ENCODE measurements at regions not wholly inside any gene's neighbourhood (a gene's known extent, or its start where the extent isn't known, plus 50 kb on each side); places are given as distances from the start of the nearest gene placed in this dataset.

GRCh38 chr7:73918926-73919693 lies 58.2 kb downstream of the TMEM270 start:
- no peak overlapping the region for H3K27ac ChIP-seq (ENCODE audit: low read depth in 1 of 2, low read length in 1 of 2)
- no peak for TF ChIP-seq CTCF (IDR thresholded peaks at IDR 0.05; ENCODE audit: control extremely low read depth, extremely low read depth)
- H3K9me3 ChIP-seq (ENCODE audit: control insufficient read depth in 4 of 4, insufficient read depth in 3 of 4, low read length in 3 of 4) = no peaks in the 10 kb centered on the region
- H3K4me1 ChIP-seq (ENCODE audit: control insufficient read depth in 5 of 5, insufficient read depth in 5 of 5, low read length in 5 of 5) = peaks cover 0 to 12% (median 3%) of the 10 kb centered on the region in 5 donors
- H3K4me3 ChIP-seq = no peak overlapping the region
- H3K9ac ChIP-seq (ENCODE audit: insufficient read depth in 1 of 2, low read length in 2 of 2) = no peak overlapping the region
- 79% methylated on average over 18 of the region's 18 CpGs for WGBS, 2 donors
- H3K27me3 ChIP-seq (ENCODE audit: control insufficient read depth in 3 of 3, insufficient read depth in 3 of 3, low read length in 2 of 3) = no peaks in the 10 kb centered on the region
- no peaks in the 10 kb centered on the region for H3K36me3 ChIP-seq (ENCODE audit: control insufficient read depth in 4 of 4, insufficient read depth in 4 of 4, low read length in 4 of 4)
- DNase-seq (no peak), ATAC-seq (ENCODE audit: insufficient read depth, low FRiP score) (no peak)

GRCh38 chr7:73919694-73920375 lies 58.9 kb downstream of the TMEM270 start:
- H3K36me3 ChIP-seq (ENCODE audit: control insufficient read depth in 4 of 4, insufficient read depth in 4 of 4, low read length in 4 of 4) = no peaks in the 10 kb centered on the region
- no peak overlapping the region for H3K4me3 ChIP-seq
- TF ChIP-seq CTCF (IDR thresholded peaks at IDR 0.05; ENCODE audit: control extremely low read depth, extremely low read depth) = no peak
- H3K27me3 ChIP-seq (ENCODE audit: control insufficient read depth in 3 of 3, insufficient read depth in 3 of 3, low read length in 2 of 3) = no peaks in the 10 kb centered on the region
- H3K9ac ChIP-seq (ENCODE audit: insufficient read depth in 1 of 2, low read length in 2 of 2) = no peak overlapping the region
- no peak for DNase-seq
- no peak for ATAC-seq (ENCODE audit: insufficient read depth, low FRiP score)
- peaks cover 0 to 12% (median 3%) of the 10 kb centered on the region in 5 donors for H3K4me1 ChIP-seq (ENCODE audit: control insufficient read depth in 5 of 5, insufficient read depth in 5 of 5, low read length in 5 of 5)
- 82 to 89% methylated on average over 9 of the region's 9 CpGs for WGBS, 2 donors
- no peaks in the 10 kb centered on the region for H3K9me3 ChIP-seq (ENCODE audit: control insufficient read depth in 4 of 4, insufficient read depth in 3 of 4, low read length in 3 of 4)
- no peak overlapping the region for H3K27ac ChIP-seq (ENCODE audit: low read depth in 1 of 2, low read length in 1 of 2)

DNA sequence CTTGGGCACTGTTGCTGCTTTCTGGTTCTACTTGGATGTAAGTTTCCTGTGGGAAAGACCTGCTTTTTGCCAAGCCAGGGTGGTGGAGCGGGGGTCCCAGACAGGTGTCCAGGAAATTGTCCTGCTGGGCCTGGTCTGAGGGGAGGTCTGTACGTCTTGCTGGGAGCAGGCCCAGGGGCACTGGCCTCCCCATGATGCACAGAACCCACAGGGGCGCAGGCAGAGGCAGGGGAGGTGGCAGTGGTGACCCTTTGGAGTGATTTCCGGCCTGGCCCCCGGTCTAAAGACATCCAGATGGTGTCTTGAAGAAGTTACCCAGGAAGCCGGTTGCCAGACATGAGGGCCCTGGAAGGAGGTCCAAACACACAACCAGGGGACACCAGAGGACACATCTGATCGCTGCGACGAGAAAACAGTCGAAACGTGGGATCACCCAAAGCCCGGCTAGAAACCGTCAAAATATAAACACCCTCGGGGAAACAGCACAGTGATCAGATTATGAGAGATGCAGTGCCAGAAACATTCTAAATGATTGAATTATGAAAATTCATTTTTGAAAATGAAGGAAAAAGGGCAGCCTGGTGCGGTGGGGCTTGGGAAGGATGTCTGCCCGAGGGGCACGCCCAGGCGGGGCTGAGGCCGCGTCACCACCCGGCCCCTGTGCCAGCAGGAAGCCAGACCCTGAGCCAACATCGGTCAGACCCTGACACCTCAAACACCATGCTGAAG lies 59.6 kb downstream of the TMEM270 start:
- H3K4me3 ChIP-seq = no peak overlapping the region
- ATAC-seq (ENCODE audit: insufficient read depth, low FRiP score) (no peak), DNase-seq (peak in 2 of 3 donors; percentile 13 to 42)
- H3K36me3 ChIP-seq (ENCODE audit: control insufficient read depth in 4 of 4, insufficient read depth in 4 of 4, low read length in 4 of 4) = no peaks in the 10 kb centered on the region
- 81 to 82% methylated on average over 22 of the region's 22 CpGs for WGBS, 2 donors
- H3K4me1 ChIP-seq (ENCODE audit: control insufficient read depth in 5 of 5, insufficient read depth in 5 of 5, low read length in 5 of 5) = peaks cover 0 to 12% (median 3%) of the 10 kb centered on the region in 5 donors
- no peaks in the 10 kb centered on the region for H3K27me3 ChIP-seq (ENCODE audit: control insufficient read depth in 3 of 3, insufficient read depth in 3 of 3, low read length in 2 of 3)
- no peaks in the 10 kb centered on the region for H3K9me3 ChIP-seq (ENCODE audit: control insufficient read depth in 4 of 4, insufficient read depth in 3 of 4, low read length in 3 of 4)
- H3K9ac ChIP-seq (ENCODE audit: insufficient read depth in 1 of 2, low read length in 2 of 2) = no peak overlapping the region
- TF ChIP-seq CTCF (IDR thresholded peaks at IDR 0.05; ENCODE audit: control extremely low read depth, extremely low read depth) = no peak
- H3K27ac ChIP-seq (ENCODE audit: low read depth in 1 of 2, low read length in 1 of 2) = no peak overlapping the region

Data from lung (tissue), 11 donors.